GM18870 (cell line): ENCODE measurements at regions not wholly inside any gene's neighbourhood (a gene's known extent, or its start where the extent isn't known, plus 50 kb on each side); places are given as distances from the start of the nearest gene placed in this dataset.

Source experiments
- ATAC-seq: cut with Tn5 transposase; IDR thresholded peaks from one replicate; pipeline ENCODE4 v1.9.1; 2021; ENCODE audit warnings: moderate library complexity; ENCODE audit not compliant: unreplicated experiment

GRCh38 chr6:95489185-95489863 lies 88.0 kb upstream of the MANEA start:
- no peak for ATAC-seq

- no peak for ATAC-seq
These were observed 80.4 kb upstream of the MANEA start for GRCh38 chr6:95496769-95497426.

GRCh38 chr6:95501032-95501904 lies 76.1 kb upstream of the MANEA start:
- ATAC-seq: no peak

GRCh38 chr6:95503568-95503967 lies 73.8 kb upstream of the MANEA start:
- ATAC-seq: no peak

- ATAC-seq: no peak
These were observed 65.9 kb upstream of the MANEA start for GRCh38 chr6:95511404-95511803.

- no peak for ATAC-seq
These were observed 61.4 kb upstream of the MANEA start for GRCh38 chr6:95515975-95516374.

GRCh38 chr6:95517004-95517403 lies 60.3 kb upstream of the MANEA start:
- no peak for ATAC-seq

GRCh38 chr6:95517568-95517967 lies 59.8 kb upstream of the MANEA start:
- no peak for ATAC-seq

- no peak for ATAC-seq
These were observed 58.6 kb upstream of the MANEA start for GRCh38 chr6:95518630-95519227.

- ATAC-seq: no peak
These were observed 57.9 kb upstream of the MANEA start for GRCh38 chr6:95519228-95520037.

GRCh38 chr6:95521181-95521580 lies 56.2 kb upstream of the MANEA start:
- no peak for ATAC-seq
